HCT116 (cell line): ENCODE measurements at regions not wholly inside any gene's neighbourhood (a gene's known extent, or its start where the extent isn't known, plus 50 kb on each side); places are given as distances from the start of the nearest gene placed in this dataset.

ENCODE experiments used
- ATAC-seq: fragments of 200-7000 bp; cut with Tn5 transposase; 2 replicates; pipeline ENCODE4 v1.9.1; 2020; ENCODE audit warnings: mild to moderate bottlenecking, moderate library complexity
- BruUV-seq: library from RNA; stranded (reverse); fragments of 400-500 nt; replicated peaks from 2 replicates; lab custom pipeline; 2021; lab: Mats Ljungman, UMichigan
- CTCF ChIA-PET: fragments of 300-600 bp; sonication (Branson Sonifier 250); formaldehyde crosslinking; loops from one replicate; lab custom pipeline; 2021; ENCODE audit warnings: antibody characterized with exemption; lab: Charles Lee
- POLR2A ChIA-PET: fragments of 300-600, 350-600 bp; sonication (Branson Sonifier 250); formaldehyde crosslinking; loops from one replicate; lab custom pipeline; 2021; ENCODE audit warnings: antibody characterized with exemption; lab: Charles Lee
- RAD21 ChIA-PET, 2 experiments: fragments of 300-600 bp; sonication (Branson Sonifier 250); formaldehyde crosslinking; loops; one replicate each; lab custom pipeline; 2023; ENCODE audit warnings: low total read pairs in 2 of 2; ENCODE audit not compliant: uncharacterized antibody in 2 of 2, unreplicated experiment in 2 of 2, low non-redundant PET in 1 of 2; lab: Charles Lee
- DNase-seq: peaks from one replicate; pipeline ENCODE4 v3.0.0-alpha.2; 2010; ENCODE audit warnings: low read depth, low spot score
- H2AFZ ChIP-seq: fragments of 200-600 bp; shearing (Covaris generic), sonication (generic); 2 replicates; pipeline ENCODE4 v1.6.1; 2017; ENCODE audit warnings: low read depth, mixed run types, mixed read lengths, antibody characterized with exemption, low read length; ENCODE audit not compliant: poor library complexity, severe bottlenecking
- H3K27ac ChIP-seq: 2 replicates; pipeline ENCODE4 v1.5.1; 2012; ENCODE audit warnings: low read depth, low read length
- H3K27me3 ChIP-seq: fragments of 200-600 bp; sonication (generic); 2 replicates; pipeline ENCODE4 v1.6.1; 2016; ENCODE audit warnings: mixed run types, low read length, mixed read lengths; ENCODE audit not compliant: insufficient read depth
- H3K36me3 ChIP-seq, 2 experiments: fragments of 200-500 bp in 1 of 2; fragments of 200-600 bp in 1 of 2; sonication (Bioruptor generic) in 1 of 2; sonication (generic) in 1 of 2; 2 replicates each; pipeline versions ENCODE4 v1.5.1 to v1.6.1; 2014 to 2016; ENCODE audit warnings: low read length in 2 of 2, inconsistent platforms in 1 of 2, mixed read lengths in 1 of 2, mixed run types in 1 of 2; ENCODE audit not compliant: insufficient read depth in 2 of 2, control insufficient read depth in 1 of 2
- H3K4me1 ChIP-seq, 2 experiments: fragments of 200-600 bp in 1 of 2; sonication (generic) in 1 of 2; 2 replicates each; pipeline versions ENCODE4 v1.5.1 to v1.6.1; 2012 to 2017; ENCODE audit warnings: low read length in 2 of 2, inconsistent platforms in 1 of 2, mild to moderate bottlenecking in 1 of 2, mixed read lengths in 1 of 2, mixed run types in 1 of 2, moderate library complexity in 1 of 2; ENCODE audit not compliant: insufficient read depth in 2 of 2, control insufficient read depth in 1 of 2
- H3K4me2 ChIP-seq: fragments of 200-600 bp; sonication (generic); 2 replicates; pipeline ENCODE4 v1.6.1; 2017; ENCODE audit warnings: mixed run types, low read length, mixed read lengths
- H3K4me3 ChIP-seq, 2 experiments: fragments of 200-600 bp in 1 of 2; sonication (generic) in 1 of 2; replicated peaks in 1 of 2; 2 replicates each; pipeline ENCODE4 v1.5.1; 2011 to 2016; ENCODE audit warnings: low read length in 2 of 2, control low read depth in 1 of 2, low read depth in 1 of 2, mild to moderate bottlenecking in 1 of 2, mixed read lengths in 1 of 2, mixed run types in 1 of 2
- H3K79me2 ChIP-seq: fragments of 200-600 bp; sonication (generic); 2 replicates; pipeline ENCODE4 v1.6.1; 2017; ENCODE audit warnings: mild to moderate bottlenecking, mixed run types, low read length, moderate library complexity, mixed read lengths; ENCODE audit not compliant: insufficient read depth
- H3K9ac ChIP-seq: fragments of 200-600 bp; sonication (generic); 2 replicates; pipeline ENCODE4 v1.6.1; 2016; ENCODE audit warnings: low read length, mixed read lengths
- H3K9me2 ChIP-seq: fragments of 200-600 bp; sonication (generic), shearing (Covaris generic); 2 replicates; pipeline ENCODE4 v1.6.1; 2017; ENCODE audit warnings: mixed run types, mild to moderate bottlenecking, moderate library complexity; ENCODE audit not compliant: insufficient read depth
- H3K9me3 ChIP-seq, 2 experiments: fragments of 200-500 bp in 1 of 2; fragments of 200-600 bp in 1 of 2; sonication (Bioruptor generic) in 1 of 2; sonication (generic) in 1 of 2; 2 replicates each; pipeline ENCODE4 v1.6.1; 2014 to 2017; ENCODE audit warnings: low read length in 2 of 2, mixed read lengths in 2 of 2, inconsistent platforms in 1 of 2, low read depth in 1 of 2, mild to moderate bottlenecking in 1 of 2, mixed run types in 1 of 2, moderate library complexity in 1 of 2; ENCODE audit not compliant: control insufficient read depth in 1 of 2, insufficient read depth in 1 of 2
- H4K20me1 ChIP-seq: fragments of 200-600 bp; sonication (generic), shearing (Covaris generic); 2 replicates; pipeline ENCODE4 v1.6.1; 2017; ENCODE audit warnings: mixed run types, mild to moderate bottlenecking, moderate library complexity; ENCODE audit not compliant: insufficient read depth
- ATF3 ChIP-seq: IDR thresholded peaks from 2 replicates; pipeline ENCODE4 v1.6.1; 2012
- CBX3 ChIP-seq: IDR thresholded peaks from 2 replicates; pipeline ENCODE4 v1.6.1; 2012; ENCODE audit warnings: low read depth
- CTCF ChIP-seq, 3 experiments: fragments of 200-600 bp in 1 of 3; sonication (generic) in 1 of 3; IDR thresholded peaks in 2 of 3; conservative IDR thresholded peaks in 1 of 3; 2 replicates each; pipeline ENCODE4 v1.5.1; 2012 to 2017; ENCODE audit warnings: low read depth in 2 of 3, low read length in 2 of 3, antibody characterized with exemption in 1 of 3, borderline replicate concordance in 1 of 3, control low read depth in 1 of 3, mild to moderate bottlenecking in 1 of 3, mixed read lengths in 1 of 3, mixed run types in 1 of 3, moderate library complexity in 1 of 3; ENCODE audit not compliant: insufficient read depth in 1 of 3
- EGR1 ChIP-seq: IDR thresholded peaks from 2 replicates; pipeline ENCODE4 v1.6.1; 2012; ENCODE audit warnings: low read depth
- ELF1 ChIP-seq: IDR thresholded peaks from 2 replicates; pipeline ENCODE4 v1.6.1; 2012; ENCODE audit warnings: low read depth, borderline replicate concordance
- EZH2 ChIP-seq: fragments of 200-600 bp; sonication (generic); IDR thresholded peaks from 2 replicates; pipeline ENCODE4 v1.6.1; 2017; ENCODE audit warnings: antibody characterized with exemption, mixed run types
- EZH2phosphoT487 ChIP-seq: fragments of 200-600 bp; IDR thresholded peaks from 2 replicates; pipeline ENCODE4 v1.6.1; 2018; ENCODE audit warnings: antibody characterized with exemption, borderline replicate concordance
- FOSL1 ChIP-seq: IDR thresholded peaks from 2 replicates; pipeline ENCODE4 v1.6.1; 2012; ENCODE audit warnings: low read depth
- JUND ChIP-seq: IDR thresholded peaks from 2 replicates; pipeline ENCODE4 v1.6.1; 2012
- POLR2A ChIP-seq: IDR thresholded peaks from 2 replicates; pipeline ENCODE4 v1.7.0; 2011; ENCODE audit warnings: borderline replicate concordance; ENCODE audit not compliant: insufficient read depth, insufficient read length; ENCODE audit errors: extremely low read depth
- POLR2AphosphoS5 ChIP-seq: IDR thresholded peaks from 2 replicates; pipeline ENCODE4 v1.6.1; 2011; ENCODE audit warnings: mild to moderate bottlenecking, low read depth, low read length, moderate library complexity
- RAD21 ChIP-seq: IDR thresholded peaks from 2 replicates; pipeline ENCODE4 v1.6.1; 2012; ENCODE audit warnings: low read depth, mild to moderate bottlenecking
- REST ChIP-seq: IDR thresholded peaks from 2 replicates; pipeline ENCODE4 v1.6.1; 2012; ENCODE audit warnings: low read depth
- SIN3A ChIP-seq: IDR thresholded peaks from 2 replicates; pipeline ENCODE4 v1.6.1; 2012; ENCODE audit warnings: low read depth
- SP1 ChIP-seq: IDR thresholded peaks from 2 replicates; pipeline ENCODE4 v1.6.1; 2012; ENCODE audit warnings: low read depth
- SRF ChIP-seq: IDR thresholded peaks from 2 replicates; pipeline ENCODE4 v1.6.1; 2012; ENCODE audit warnings: low read depth
- YY1 ChIP-seq: IDR thresholded peaks from 2 replicates; pipeline ENCODE4 v1.6.1; 2011; ENCODE audit warnings: low read length, low read depth, moderate library complexity, mild to moderate bottlenecking; ENCODE audit not compliant: insufficient replicate concordance; ENCODE audit errors: extremely low read depth
- ZBTB33 ChIP-seq: IDR thresholded peaks from 2 replicates; pipeline ENCODE4 v1.6.1; 2011; ENCODE audit warnings: mild to moderate bottlenecking, low read length, moderate library complexity; ENCODE audit not compliant: insufficient replicate concordance; ENCODE audit errors: extremely low read depth
- ZNF274 ChIP-seq: fragments of 200-500 bp; sonication (Bioruptor generic); IDR thresholded peaks from 2 replicates; pipeline ENCODE4 v1.6.1; 2014; ENCODE audit warnings: mild to moderate bottlenecking, low read depth, low read length, inconsistent platforms
- intact Hi-C: fragments of 100-400 bp; cut with micrococcal nuclease; formaldehyde crosslinking; loops from 2 replicates; pipeline ENCODE4 v1.10.0; 2022
- TF ChIP-seq, protein P1 (sequence below): IDR thresholded peaks from 2 replicates; pipeline ENCODE4 v1.6.1; 2012

- Histone ChIP-seq H3K9me3 (peaks cover 15% of the 10 kb centered on the region in 2 experiments; a peak in 2 of 4 replicates), H3K4me1 (no peaks in the 10 kb centered on the region), H3K9ac (no peak overlapping the region), H3K27me3 (no peaks in the 10 kb centered on the region), H3K79me2 (no peaks in the 10 kb centered on the region), H3K9me2 (no peaks in the 10 kb centered on the region), H3K27ac (no peak overlapping the region), H3K36me3 (no peaks in the 10 kb centered on the region), H3K4me2 (no peak overlapping the region), H2AFZ (no peak overlapping the region), H3K4me3 (no peak overlapping the region), H4K20me1 (no peaks in the 10 kb centered on the region)
- TF ChIP-seq FOSL1 (no peak), EGR1 (no peak), POLR2AphosphoS5 (no peak), SP1 (no peak), ATF3 (no peak), EZH2phosphoT487 (no peak), POLR2A (no peak), SRF (no peak), SIN3A (no peak), REST (no peak), EZH2 (no peak), YY1 (no peak), ZBTB33 (no peak), JUND (no peak), ZNF274 (no peak), ELF1 (no peak), CBX3 (no peak), CTCF (IDR thresholded peaks at IDR 0.05 in 2 of 3, conservative IDR thresholded peaks at IDR 0.05 in 1 of 3; ENCODE audit: borderline replicate concordance in 1 of 3, insufficient read depth in 1 of 3, low read depth in 2 of 3, low read length in 2 of 3) (no peak), RAD21 (no peak)
- TF ChIP-seq, protein P1, sequence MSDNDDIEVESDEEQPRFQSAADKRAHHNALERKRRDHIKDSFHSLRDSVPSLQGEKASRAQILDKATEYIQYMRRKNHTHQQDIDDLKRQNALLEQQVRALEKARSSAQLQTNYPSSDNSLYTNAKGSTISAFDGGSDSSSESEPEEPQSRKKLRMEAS, result no peak
- BruUV-seq, result no TSS peak
- ATAC-seq, result no peak
- RAD21 ChIA-PET, result no interaction called here
- DNase-seq, result no peak
- POLR2A ChIA-PET, result no interaction called here
- CTCF ChIA-PET, result no interaction called here
- intact Hi-C loops, result no loop called here
These were observed 147.7 kb upstream of the HS6ST1 start for GRCh38 chr2:128466376-128466775.
